B cell (primary cell): ENCODE measurements at regions not wholly inside any gene's neighbourhood (a gene's known extent, or its start where the extent isn't known, plus 50 kb on each side); places are given as distances from the start of the nearest gene placed in this dataset.

Source experiments
- ATAC-seq: fragments of 200-7000 bp; cut with Tn5 transposase; one replicate; pipeline ENCODE4 v1.10.0; 2021; ENCODE audit warnings: low read depth, mild to moderate bottlenecking, moderate number of reproducible peaks, moderate library complexity
- CTCF ChIA-PET: fragments of 350-600 bp; sonication (Branson Sonifier 250); formaldehyde crosslinking; loops from one replicate; lab custom pipeline; 2021; ENCODE audit warnings: antibody characterized with exemption, inconsistent platforms; lab: Charles Lee
- POLR2A ChIA-PET: fragments of 350-600 bp; sonication (Branson Sonifier 250); formaldehyde crosslinking; loops from one replicate; lab custom pipeline; 2021; ENCODE audit warnings: antibody characterized with exemption; lab: Charles Lee
- DNase-seq: peaks from one replicate; pipeline ENCODE4 v3.0.0; 2013
- H2AFZ ChIP-seq: 2 replicates; pipeline ENCODE4 v1.6.1; 2012; ENCODE audit warnings: mild to moderate bottlenecking, low read depth, low read length; ENCODE audit not compliant: insufficient read depth, poor library complexity, severe bottlenecking
- H3K27ac ChIP-seq, 2 donors: 1 replicate in 1 of 2; 2 replicates in 1 of 2; pipeline ENCODE4 v1.5.1; 2012 to 2013; ENCODE audit warnings: low read length in 2 of 2, mild to moderate bottlenecking in 2 of 2, moderate library complexity in 1 of 2
- H3K27me3 ChIP-seq, 4 experiments: fragments of 200-600 bp in 1 of 4; sonication (generic) in 1 of 4; replicated peaks in 1 of 4; 1 replicate in 2 of 4; 2 replicates in 2 of 4; pipeline versions ENCODE4 v1.6.1 to v1.7.0; 2013 to 2016; ENCODE audit warnings: low read length in 3 of 4, mild to moderate bottlenecking in 2 of 4, mixed read lengths in 1 of 4, moderate library complexity in 1 of 4; ENCODE audit not compliant: insufficient read depth in 4 of 4, control insufficient read depth in 3 of 4; ENCODE audit errors: control extremely low read depth in 1 of 4
- H3K36me3 ChIP-seq, 2 experiments: replicated peaks in 1 of 2; 1 replicate in 1 of 2; 2 replicates in 1 of 2; pipeline versions ENCODE4 v1.6.1 to v1.7.1; 2013; ENCODE audit warnings: low read length in 1 of 2; ENCODE audit not compliant: insufficient read depth in 2 of 2, control insufficient read depth in 1 of 2; ENCODE audit errors: control extremely low read depth in 1 of 2, extremely low read depth in 1 of 2
- H3K4me1 ChIP-seq, 2 donors: fragments of 200-600 bp in 1 of 2; sonication (generic) in 1 of 2; 1 replicate in 1 of 2; 2 replicates in 1 of 2; pipeline versions ENCODE4 v1.5.1 to v1.6.1; 2013 to 2017; ENCODE audit warnings: low read length in 2 of 2; ENCODE audit not compliant: control insufficient read depth in 2 of 2, insufficient read depth in 2 of 2
- H3K4me2 ChIP-seq: replicated peaks from 2 replicates; pipeline ENCODE3; 2012; ENCODE audit warnings: mild to moderate bottlenecking, low read depth, low read length; ENCODE audit not compliant: poor library complexity, severe bottlenecking
- H3K4me3 ChIP-seq, 5 experiments: fragments of 200-600 bp in 1 of 5; sonication (generic) in 1 of 5; 1 replicate in 3 of 5; 2 replicates in 2 of 5; pipeline versions ENCODE4 v1.5.1 to v1.7.0; 2011 to 2016; ENCODE audit warnings: low read length in 4 of 5, mild to moderate bottlenecking in 4 of 5, low read depth in 2 of 5, control low read depth in 1 of 5, moderate library complexity in 1 of 5; ENCODE audit not compliant: insufficient read depth in 1 of 5; ENCODE audit errors: control extremely low read depth in 1 of 5, extremely low read depth in 1 of 5
- H3K79me2 ChIP-seq: fragments of 200-600 bp; sonication (generic); one replicate; pipeline ENCODE4 v1.6.0; 2016; ENCODE audit warnings: low read length; ENCODE audit not compliant: control insufficient read depth, insufficient read depth
- H3K9ac ChIP-seq: fragments of 200-600 bp; sonication (generic); 2 replicates; pipeline ENCODE4 v1.6.1; 2017; ENCODE audit warnings: mild to moderate bottlenecking, low read length, moderate library complexity
- H3K9me3 ChIP-seq, 3 donors: one replicate each; pipeline versions ENCODE4 v1.6.1 to v1.7.1; 2013; ENCODE audit warnings: low read length in 2 of 3; ENCODE audit not compliant: control insufficient read depth in 2 of 3, insufficient read depth in 1 of 3; ENCODE audit errors: control extremely low read depth in 1 of 3
- H4K20me1 ChIP-seq: 2 replicates; pipeline ENCODE4 v1.6.0; 2012; ENCODE audit warnings: mild to moderate bottlenecking, low read length; ENCODE audit not compliant: insufficient read depth, control insufficient read depth, poor library complexity, severe bottlenecking
- H3K27ac Mint-ChIP-seq: one replicate; pipeline ENCODE4 v1.8.0; 2021; ENCODE audit warnings: mixed read lengths
- H3K27me3 Mint-ChIP-seq: one replicate; pipeline ENCODE4 v1.8.0; 2021; ENCODE audit warnings: mixed read lengths
- H3K4me1 Mint-ChIP-seq: one replicate; pipeline ENCODE4 v1.8.0; 2021; ENCODE audit warnings: mixed read lengths
- H3K4me3 Mint-ChIP-seq: one replicate; pipeline ENCODE4 v1.8.0; 2021; ENCODE audit warnings: mixed read lengths
- H3K9me3 Mint-ChIP-seq: one replicate; pipeline ENCODE4 v1.8.0; 2022; ENCODE audit warnings: mixed read lengths; ENCODE audit not compliant: insufficient read depth
- EZH2 ChIP-seq: IDR thresholded peaks from 2 replicates; pipeline ENCODE4 v1.6.1; 2012; ENCODE audit warnings: borderline replicate concordance, low read depth, mild to moderate bottlenecking, moderate library complexity, low read length; ENCODE audit not compliant: insufficient read depth, poor library complexity, severe bottlenecking
- WGBS: methylation state at CpG from one replicate; pipeline ENCODE4 v1.1.5; 2013; ENCODE audit warnings: missing lambda C conversion rate; ENCODE audit not compliant: insufficient coverage; 5-methylcytosine and 5-hydroxymethylcytosine counted together
- intact Hi-C: fragments of 100-400 bp; cut with micrococcal nuclease; formaldehyde crosslinking; loops from one replicate; pipeline ENCODE4 v1.10.0; 2022
- TF ChIP-seq, protein P1 (sequence below): fragments of 200-600 bp; IDR thresholded peaks from one replicate; pipeline ENCODE4 v1.8.0; 2022; ENCODE audit warnings: antibody characterized with exemption, mild to moderate bottlenecking

GRCh38 chr12:67754933-67755697 is 106.6 kb downstream of the DYRK2 start:
- 93% methylated on average over 6 of the region's 9 CpGs for WGBS
- Histone ChIP-seq H3K36me3 (no peaks in the 10 kb centered on the region), H3K4me3 (no peak overlapping the region), H3K9me3 (no peaks in the 10 kb centered on the region), H3K79me2 (no peaks in the 10 kb centered on the region), H3K9ac (no peak overlapping the region), H3K27me3 (peaks cover 0 to 2% (median 0%) of the 10 kb centered on the region in 4 experiments), H2AFZ (no peak overlapping the region), H3K27ac (no peak overlapping the region), H3K4me1 (peaks cover 23 to 30% of the 10 kb centered on the region in 2 donors), H3K4me2 (no peak overlapping the region), H4K20me1 (no peaks in the 10 kb centered on the region)
- Mint-ChIP-seq H3K27me3 (peaks cover 4% of the 10 kb centered on the region), H3K9me3 (no peaks in the 10 kb centered on the region), H3K27ac (no peak overlapping the region), H3K4me3 (no peak overlapping the region), H3K4me1 (peaks cover 28% of the 10 kb centered on the region)
- intact Hi-C loops, result loop anchor here (10.0 kb wide), 1 partner anchor 100 kb away; no protein-coding TSS in a partner anchor
- no peak for ATAC-seq
- ChIA-PET CTCF (no interaction called here), POLR2A (no interaction called here)
- DNase-seq, result peak; percentile 32
- TF ChIP-seq EZH2, result no peak
- TF ChIP-seq, protein P1, sequence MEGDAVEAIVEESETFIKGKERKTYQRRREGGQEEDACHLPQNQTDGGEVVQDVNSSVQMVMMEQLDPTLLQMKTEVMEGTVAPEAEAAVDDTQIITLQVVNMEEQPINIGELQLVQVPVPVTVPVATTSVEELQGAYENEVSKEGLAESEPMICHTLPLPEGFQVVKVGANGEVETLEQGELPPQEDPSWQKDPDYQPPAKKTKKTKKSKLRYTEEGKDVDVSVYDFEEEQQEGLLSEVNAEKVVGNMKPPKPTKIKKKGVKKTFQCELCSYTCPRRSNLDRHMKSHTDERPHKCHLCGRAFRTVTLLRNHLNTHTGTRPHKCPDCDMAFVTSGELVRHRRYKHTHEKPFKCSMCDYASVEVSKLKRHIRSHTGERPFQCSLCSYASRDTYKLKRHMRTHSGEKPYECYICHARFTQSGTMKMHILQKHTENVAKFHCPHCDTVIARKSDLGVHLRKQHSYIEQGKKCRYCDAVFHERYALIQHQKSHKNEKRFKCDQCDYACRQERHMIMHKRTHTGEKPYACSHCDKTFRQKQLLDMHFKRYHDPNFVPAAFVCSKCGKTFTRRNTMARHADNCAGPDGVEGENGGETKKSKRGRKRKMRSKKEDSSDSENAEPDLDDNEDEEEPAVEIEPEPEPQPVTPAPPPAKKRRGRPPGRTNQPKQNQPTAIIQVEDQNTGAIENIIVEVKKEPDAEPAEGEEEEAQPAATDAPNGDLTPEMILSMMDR, result no peak

GRCh38 chr12:67757651-67758050 is 109.1 kb downstream of the DYRK2 start:
- Histone ChIP-seq H2AFZ (no peak overlapping the region), H3K4me3 (no peak overlapping the region), H3K9ac (no peak overlapping the region), H3K9me3 (no peaks in the 10 kb centered on the region), H3K4me1 (peaks cover 23 to 30% of the 10 kb centered on the region in 2 donors), H4K20me1 (no peaks in the 10 kb centered on the region), H3K36me3 (no peaks in the 10 kb centered on the region), H3K4me2 (peak overlapping the region; percentile 13), H3K27me3 (no peaks in the 10 kb centered on the region), H3K79me2 (no peaks in the 10 kb centered on the region), H3K27ac (no peak overlapping the region)
- DNase-seq (no peak), ATAC-seq (no peak)
- Mint-ChIP-seq H3K27me3 (no peaks in the 10 kb centered on the region), H3K4me1 (peaks cover 28% of the 10 kb centered on the region), H3K27ac (peak overlapping the region; percentile 11), H3K4me3 (no peak overlapping the region), H3K9me3 (no peaks in the 10 kb centered on the region)
- ChIA-PET CTCF (interaction anchor here (0.9 kb wide), 1 partner anchor 188 kb away, joined by 4 read pairs; no protein-coding TSS in a partner anchor), POLR2A (no interaction called here)
- TF ChIP-seq, protein P1, result no peak
- TF ChIP-seq EZH2, result no peak
- intact Hi-C loops, result loop anchor here (10.0 kb wide), 1 partner anchor 103 kb away; no protein-coding TSS in a partner anchor
- WGBS, result 100% methylated on average over 2 of the region's 2 CpGs
